HG02763 (cell line): ENCODE measurements at regions not wholly inside any gene's neighbourhood (a gene's known extent, or its start where the extent isn't known, plus 50 kb on each side); places are given as distances from the start of the nearest gene placed in this dataset.
"Not testable (repeated sequence)": the region's sequence is repeated elsewhere in the genome, so short reads cannot be mapped to it uniquely, and the experiment has no call there.

Source experiments
- ATAC-seq: cut with Tn5 transposase; IDR thresholded peaks from one replicate; pipeline ENCODE4 v1.9.1; 2021; ENCODE audit warnings: mild to moderate bottlenecking, moderate library complexity; ENCODE audit not compliant: unreplicated experiment

DNA sequence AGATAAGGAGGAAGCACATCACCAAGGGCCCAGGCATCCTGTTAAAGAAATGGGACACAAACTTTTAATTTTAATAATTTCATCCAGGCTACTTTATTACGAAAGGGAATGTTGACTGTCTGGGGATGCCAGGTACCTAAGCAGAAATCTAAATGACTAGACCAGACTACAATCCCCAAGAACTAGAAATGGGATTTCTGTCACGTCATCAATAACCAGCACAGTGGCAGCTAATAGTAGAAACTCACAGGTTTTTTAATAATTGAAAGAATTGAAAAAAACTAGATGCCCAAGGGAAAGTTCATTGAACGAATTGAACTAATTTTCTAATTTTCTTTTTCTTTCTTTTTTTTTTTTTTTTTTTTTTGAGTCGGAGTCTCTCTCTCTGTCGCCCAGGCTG, 789.3 kb downstream of the IGSF11 start:
- ATAC-seq, result no peak

GRCh38 chr3:118258850-118259249, 775.8 kb downstream of the IGSF11 start:
- ATAC-seq, result not testable (repeated sequence)

DNA sequence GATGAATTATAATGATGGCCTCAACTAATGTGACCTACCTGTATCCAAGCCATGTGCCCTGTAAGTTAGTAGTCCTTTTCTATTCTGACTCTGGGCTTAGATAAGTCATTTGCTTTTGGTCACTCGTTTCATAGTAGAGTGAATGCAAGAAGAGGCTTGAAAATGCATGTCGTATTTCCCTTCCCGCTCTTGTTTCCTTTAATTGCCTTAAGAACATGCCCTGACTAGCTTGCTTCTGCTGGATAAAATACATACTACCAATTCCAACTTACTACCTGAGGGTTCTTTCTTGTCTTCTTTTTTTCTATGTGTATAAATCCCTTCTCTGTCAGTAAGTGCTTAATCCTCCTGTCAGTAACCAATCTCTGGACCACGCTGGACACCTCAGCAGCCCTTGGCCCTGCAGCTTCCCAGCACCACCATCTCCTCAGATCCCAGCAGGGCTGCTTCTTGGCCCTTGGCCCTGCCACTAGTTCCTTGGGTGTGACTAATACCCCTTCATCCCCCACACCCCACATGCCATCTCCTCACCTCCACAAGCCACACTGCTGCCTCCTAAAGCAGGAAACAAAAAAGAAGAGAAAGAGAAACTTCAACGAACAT, 771.7 kb downstream of the IGSF11 start:
- ATAC-seq, result no peak

DNA sequence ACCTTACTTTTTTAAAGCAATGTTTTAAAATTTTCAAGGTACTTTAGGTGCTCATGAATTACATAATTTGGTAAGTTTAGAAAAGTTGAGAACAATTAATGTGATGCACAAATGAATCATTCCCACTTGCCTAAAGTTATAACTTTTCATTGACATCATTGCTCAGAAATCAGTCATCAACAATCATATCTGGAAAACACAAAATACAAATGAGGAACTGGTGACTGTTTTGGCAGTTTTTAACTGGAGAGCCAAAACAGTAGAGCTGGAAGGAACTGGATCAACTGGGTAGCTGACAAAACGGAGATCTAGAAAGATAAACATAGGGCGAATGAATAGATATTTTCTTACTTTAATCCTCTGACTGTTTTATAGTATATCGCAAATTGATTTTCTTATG, 767.1 kb downstream of the IGSF11 start:
- ATAC-seq, result no peak

- ATAC-seq, result no peak
Measured at GRCh38 chr3:118269537-118270125, 765.0 kb downstream of the IGSF11 start.

DNA sequence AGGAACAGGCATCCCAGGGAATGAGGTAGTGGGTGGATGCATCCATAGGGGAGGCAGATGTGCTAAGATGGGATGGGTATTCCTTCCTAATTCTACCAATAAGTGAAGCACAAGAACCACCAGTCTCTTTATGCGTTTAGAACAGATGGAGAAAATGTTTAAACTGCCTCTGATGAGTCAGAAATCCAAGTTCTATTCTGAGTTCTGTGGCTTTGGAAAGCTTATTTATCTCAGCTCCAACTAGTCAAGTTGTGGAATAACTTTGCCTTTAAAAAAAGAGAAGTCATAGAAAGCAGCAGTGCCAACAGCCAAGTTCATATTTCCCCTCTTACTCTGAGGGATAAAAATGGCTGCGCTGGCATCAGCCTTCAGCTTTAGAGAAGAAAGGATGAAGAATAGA, 761.7 kb downstream of the IGSF11 start:
- ATAC-seq, result no peak

- ATAC-seq, result no peak
Measured at GRCh38 chr3:118277814-118278213, 756.8 kb downstream of the IGSF11 start.

- no peak for ATAC-seq
Measured at GRCh38 chr3:118292841-118293240, 741.8 kb downstream of the IGSF11 start.

GRCh38 chr3:118298133-118298532, 736.5 kb downstream of the IGSF11 start:
- ATAC-seq, result no peak

- ATAC-seq, result no peak
Measured at GRCh38 chr3:118304557-118304956, 730.1 kb downstream of the IGSF11 start.

DNA sequence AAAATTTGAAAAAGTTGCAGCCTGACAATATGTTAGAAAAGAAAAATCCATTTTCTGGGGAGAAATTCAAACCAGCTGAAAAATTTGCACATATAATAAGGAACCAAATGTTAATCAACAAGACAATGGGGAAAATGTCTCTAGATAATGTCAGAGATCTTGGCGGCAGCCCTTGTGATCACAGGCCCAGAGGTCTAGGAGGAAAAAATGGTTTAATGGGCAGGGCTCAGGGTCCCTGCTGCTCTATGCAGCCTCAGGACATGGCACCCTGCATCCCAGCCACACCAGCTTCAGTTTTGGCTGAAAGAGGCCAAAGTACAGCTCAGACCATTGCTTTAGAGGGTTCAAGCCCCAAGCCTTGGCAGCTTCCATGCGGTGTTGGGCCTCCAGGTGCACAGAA, 701.9 kb downstream of the IGSF11 start:
- no peak for ATAC-seq

DNA sequence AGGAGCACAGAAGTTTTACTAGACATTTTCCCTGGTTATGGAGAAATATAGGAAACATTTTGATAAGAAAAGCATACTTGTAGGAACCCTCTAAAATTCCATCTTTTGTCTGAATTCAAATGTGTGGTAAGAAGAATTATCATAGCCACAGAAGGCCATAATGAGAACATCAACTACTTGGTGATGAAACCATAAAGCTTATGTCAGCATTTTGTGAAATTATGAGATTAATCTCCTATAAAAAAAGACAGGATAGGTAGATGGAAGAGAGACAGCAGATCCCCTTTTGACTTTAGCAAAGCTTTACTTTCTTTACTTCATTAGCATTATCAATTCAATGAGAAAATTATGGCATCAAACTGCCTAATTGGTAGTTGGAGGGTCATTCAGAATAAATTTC, 697.0 kb downstream of the IGSF11 start:
- ATAC-seq, result no peak

GRCh38 chr3:118347396-118348168, 687.1 kb downstream of the IGSF11 start:
- ATAC-seq, result no peak

DNA sequence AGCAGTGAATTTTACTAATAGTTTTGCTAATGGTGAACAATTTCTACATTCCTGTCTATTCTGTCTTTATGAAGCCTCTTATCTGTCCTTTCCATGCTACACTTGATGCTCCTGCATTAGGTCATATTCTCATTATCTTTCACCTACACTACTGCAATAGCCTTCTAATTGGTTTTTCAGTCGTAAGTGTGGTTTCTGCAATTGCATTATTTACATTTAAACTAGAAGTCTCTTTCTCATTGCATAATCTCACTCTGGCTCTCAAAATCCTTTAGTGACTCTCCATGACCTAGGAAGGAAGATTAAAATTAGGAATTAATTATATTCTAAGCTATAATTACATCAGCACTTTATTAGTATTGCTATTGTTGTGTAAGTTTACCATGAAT, 686.5 kb downstream of the IGSF11 start:
- no peak for ATAC-seq

DNA sequence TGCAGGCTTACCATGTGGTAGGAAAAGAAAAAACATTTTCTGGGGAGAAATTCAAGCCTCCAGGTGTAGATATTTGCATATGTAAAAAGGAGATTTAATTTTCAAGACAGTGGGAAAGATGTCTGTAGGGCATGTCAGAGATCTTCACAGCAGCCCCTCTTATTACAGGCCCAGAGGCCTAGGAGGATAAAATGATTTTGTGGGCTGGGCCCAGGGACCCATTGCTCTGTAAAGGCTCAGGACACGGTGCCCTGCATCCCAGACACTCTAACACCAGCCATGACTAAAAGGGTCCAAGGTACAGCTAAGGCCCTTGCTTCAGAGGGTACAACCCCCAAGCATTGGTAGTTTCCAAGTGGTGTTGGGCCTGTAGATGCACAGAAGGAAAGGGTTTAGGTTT, 680.1 kb downstream of the IGSF11 start:
- no peak for ATAC-seq

DNA sequence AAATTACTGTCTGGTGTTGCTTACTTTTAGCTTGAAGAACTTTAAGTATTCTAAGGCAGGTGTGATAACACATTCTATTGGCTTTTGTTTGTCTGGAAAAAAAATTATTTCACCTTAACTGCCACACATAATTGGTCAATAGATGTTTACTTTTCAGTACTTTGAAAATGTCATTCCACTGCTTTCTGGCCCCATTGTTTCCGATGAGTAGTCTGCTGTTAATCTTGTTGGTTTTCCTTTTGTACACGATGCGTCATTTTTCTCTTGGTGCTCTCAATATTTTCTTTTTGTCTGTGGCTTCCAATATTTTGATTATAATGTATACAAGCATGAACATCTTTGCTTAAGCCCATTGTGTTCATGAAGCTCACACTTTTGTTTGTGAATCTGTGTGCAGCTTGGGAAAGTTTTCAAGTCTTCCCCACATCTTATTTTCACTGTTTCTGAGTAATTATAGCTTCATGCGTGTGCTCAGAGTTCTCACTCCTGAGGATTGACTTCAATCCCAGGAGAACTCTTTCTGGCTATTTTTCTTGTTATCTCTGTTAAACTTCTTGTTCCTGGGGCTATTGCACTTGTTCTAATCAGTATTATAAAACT, 664.7 kb downstream of the IGSF11 start:
- ATAC-seq, result no peak

GRCh38 chr3:118380576-118380975, 654.1 kb downstream of the IGSF11 start:
- no peak for ATAC-seq

GRCh38 chr3:118396491-118396890, 638.2 kb downstream of the IGSF11 start:
- no peak for ATAC-seq

DNA sequence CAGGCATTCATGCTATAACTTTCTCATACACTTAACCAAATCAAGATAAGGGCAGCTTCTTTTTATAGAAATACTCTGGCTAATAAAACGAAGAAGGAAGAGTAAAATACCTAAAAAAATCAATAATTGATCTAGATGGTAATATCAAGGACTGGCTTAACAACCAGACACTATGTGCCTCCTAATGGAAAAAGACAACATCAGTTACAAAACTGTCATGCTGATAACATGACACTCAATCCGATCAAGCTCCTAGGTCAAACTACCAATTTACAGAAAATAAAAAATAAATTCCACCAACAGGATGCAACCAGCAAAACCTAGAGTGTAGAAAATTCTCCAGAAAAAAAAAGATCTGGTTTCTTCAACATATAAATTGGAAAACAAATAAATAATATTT, 634.6 kb downstream of the IGSF11 start:
- no peak for ATAC-seq

GRCh38 chr3:118400886-118401285, 633.8 kb downstream of the IGSF11 start:
- no peak for ATAC-seq

DNA sequence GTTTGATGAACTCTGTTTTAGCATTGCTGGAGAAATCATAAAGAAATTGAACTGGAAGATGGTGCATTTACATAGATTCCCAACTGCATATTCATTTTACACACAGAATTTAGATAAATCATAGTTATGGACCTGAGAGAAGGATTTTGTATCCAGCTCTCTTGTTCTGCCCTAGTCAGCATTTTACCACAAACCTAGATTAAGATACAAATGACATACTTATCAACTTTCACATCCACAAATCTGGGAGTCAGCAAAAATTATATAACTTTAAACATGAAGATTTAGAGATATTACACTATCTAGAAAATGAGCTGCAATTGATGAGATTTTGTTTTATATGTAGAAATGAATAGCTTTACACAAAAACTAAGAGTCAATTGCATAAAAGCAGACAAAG, 632.8 kb downstream of the IGSF11 start:
- ATAC-seq, result no peak

DNA sequence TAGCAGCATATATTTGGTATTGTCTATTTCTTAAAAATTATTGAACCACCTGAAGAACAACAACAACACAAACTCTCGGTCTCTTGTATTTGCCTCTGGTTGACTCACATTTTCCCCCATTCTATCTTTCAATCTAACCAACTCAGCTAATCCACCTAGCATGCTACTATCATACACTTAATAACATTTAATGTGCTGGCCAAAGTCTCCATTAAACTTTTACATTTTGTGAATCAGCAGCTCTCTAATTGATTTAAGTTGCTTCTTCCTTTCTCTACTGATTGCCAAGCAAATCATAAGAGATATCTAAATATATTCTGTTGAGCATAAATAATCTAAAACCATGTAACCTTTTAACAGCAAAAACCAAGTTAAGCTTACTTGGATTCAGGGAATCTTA, 631.7 kb downstream of the IGSF11 start:
- no peak for ATAC-seq
